Lung (tissue), 11 donors: ENCODE measurements at regions not wholly inside any gene's neighbourhood (a gene's known extent, or its start where the extent isn't known, plus 50 kb on each side); places are given as distances from the start of the nearest gene placed in this dataset.

Experiments
- ATAC-seq: fragments of 200-7000 bp; cut with Tn5 transposase; one replicate; pipeline ENCODE4 v1.9.1; 2020; ENCODE audit warnings: moderate number of reproducible peaks; ENCODE audit not compliant: insufficient read depth, low FRiP score
- DNase-seq, 3 donors: peaks; one replicate each; pipeline ENCODE4 v3.0.0-alpha.2; 2013 to 2017
- H3K27ac ChIP-seq, 2 donors: one replicate each; pipeline ENCODE4 v1.5.1; 2013; ENCODE audit warnings: mild to moderate bottlenecking in 2 of 2, moderate library complexity in 2 of 2, control low read depth in 1 of 2, inconsistent platforms in 1 of 2, low read depth in 1 of 2, low read length in 1 of 2
- H3K27me3 ChIP-seq, 3 donors: one replicate each; pipeline ENCODE4 v1.5.1; 2013; ENCODE audit warnings: low read length in 2 of 3; ENCODE audit not compliant: control insufficient read depth in 3 of 3, insufficient read depth in 3 of 3
- H3K36me3 ChIP-seq, 4 donors: one replicate each; pipeline ENCODE4 v1.5.1; 2013; ENCODE audit warnings: low read length in 4 of 4, mild to moderate bottlenecking in 1 of 4, moderate library complexity in 1 of 4; ENCODE audit not compliant: control insufficient read depth in 4 of 4, insufficient read depth in 4 of 4
- H3K4me1 ChIP-seq, 5 donors: one replicate each; pipeline ENCODE4 v1.5.1; 2013; ENCODE audit warnings: low read length in 5 of 5, mild to moderate bottlenecking in 2 of 5, moderate library complexity in 1 of 5; ENCODE audit not compliant: control insufficient read depth in 5 of 5, insufficient read depth in 5 of 5
- H3K4me3 ChIP-seq: one replicate; pipeline ENCODE4 v1.5.1; 2013; ENCODE audit warnings: mild to moderate bottlenecking, control low read depth, moderate library complexity
- H3K9ac ChIP-seq, 2 donors: one replicate each; pipeline ENCODE4 v1.5.1; 2013; ENCODE audit warnings: low read length in 2 of 2, control low read depth in 1 of 2; ENCODE audit not compliant: insufficient read depth in 1 of 2
- H3K9me3 ChIP-seq, 4 donors: one replicate each; pipeline ENCODE4 v1.5.1; 2013; ENCODE audit warnings: low read length in 3 of 4, mild to moderate bottlenecking in 1 of 4, moderate library complexity in 1 of 4; ENCODE audit not compliant: control insufficient read depth in 4 of 4, insufficient read depth in 3 of 4
- CTCF ChIP-seq: IDR thresholded peaks from 2 replicates; pipeline ENCODE4 v1.5.1; 2012; ENCODE audit warnings: mild to moderate bottlenecking; ENCODE audit errors: control extremely low read depth, extremely low read depth
- WGBS, 2 donors: extraction: QIAGEN DNeasy Blood & Tissue Kit; methylation state at CpG; one replicate each; pipeline ENCODE4 v1.1.7; 2013; 5-methylcytosine and 5-hydroxymethylcytosine counted together
- donor health status: control.
- donor health status: control.
- donor health status: Bipolar disorder and iron deficiency.
- donor health status: healthy.
- donor health status: DM: yes; HTN: yes; CAD: no.

- Histone ChIP-seq H3K27me3 (no peaks in the 10 kb centered on the region), H3K4me3 (no peak overlapping the region), H3K9me3 (peaks cover 0 to 13% (median 0%) of the 10 kb centered on the region in 4 donors), H3K27ac (no peak overlapping the region), H3K9ac (no peak overlapping the region), H3K36me3 (no peaks in the 10 kb centered on the region), H3K4me1 (no peaks in the 10 kb centered on the region)
- no peak for TF ChIP-seq CTCF
- DNase-seq (no peak), ATAC-seq (no peak)
- 94% methylated on average over 9 of the region's 9 CpGs for WGBS, 2 donors
Measured at GRCh38 chr18:76080430-76080829, 414.6 kb downstream of the ZNF516 start.

GRCh38 chr18:76075777-76076176, 419.3 kb downstream of the ZNF516 start:
- ATAC-seq (no peak), DNase-seq (no peak)
- H3K27ac ChIP-seq, result no peak overlapping the region
- WGBS, 2 donors, result 85 to 88% methylated on average over 4 of the region's 4 CpGs
- H3K4me3 ChIP-seq, result no peak overlapping the region
- H3K27me3 ChIP-seq, result no peaks in the 10 kb centered on the region
- TF ChIP-seq CTCF, result no peak
- peaks cover 0 to 2% (median 0%) of the 10 kb centered on the region in 4 donors for H3K9me3 ChIP-seq
- H3K4me1 ChIP-seq, result peaks cover 0 to 6% (median 0%) of the 10 kb centered on the region in 5 donors
- H3K9ac ChIP-seq, result no peak overlapping the region
- no peaks in the 10 kb centered on the region for H3K36me3 ChIP-seq

- DNase-seq (no peak), ATAC-seq (no peak)
- H3K4me3 ChIP-seq, result no peak overlapping the region
- H3K9me3 ChIP-seq, result no peaks in the 10 kb centered on the region
- no peak overlapping the region for H3K27ac ChIP-seq
- TF ChIP-seq CTCF, result no peak
- H3K9ac ChIP-seq, result no peak overlapping the region
- no peaks in the 10 kb centered on the region for H3K4me1 ChIP-seq
- H3K36me3 ChIP-seq, result no peaks in the 10 kb centered on the region
- 35 to 38% methylated on average over 6 of the region's 6 CpGs for WGBS, 2 donors
- no peaks in the 10 kb centered on the region for H3K27me3 ChIP-seq
Measured at GRCh38 chr18:76064998-76065397, 430.0 kb downstream of the ZNF516 start.

GRCh38 chr18:76058146-76058545, 436.9 kb downstream of the ZNF516 start:
- Histone ChIP-seq H3K36me3 (no peaks in the 10 kb centered on the region), H3K27ac (no peak overlapping the region), H3K27me3 (no peaks in the 10 kb centered on the region), H3K9me3 (peaks cover 0 to 2% (median 0%) of the 10 kb centered on the region in 4 donors), H3K4me3 (no peak overlapping the region), H3K4me1 (peaks cover 0 to 30% (median 9%) of the 10 kb centered on the region in 5 donors), H3K9ac (no peak overlapping the region)
- TF ChIP-seq CTCF, result no peak
- DNase-seq, result no peak
- no peak for ATAC-seq
- 70 to 76% methylated on average over 10 of the region's 10 CpGs for WGBS, 2 donors
